Chondrocyte (in vitro differentiated cells): ENCODE measurements at regions not wholly inside any gene's neighbourhood (a gene's known extent, or its start where the extent isn't known, plus 50 kb on each side); places are given as distances from the start of the nearest gene placed in this dataset.

Source experiments
- DNase-seq: peaks from one replicate; pipeline ENCODE4 v3.0.0; 2021; ENCODE audit warnings: mixed read lengths, low spot score
- H3K27ac Mint-ChIP-seq: one replicate; pipeline ENCODE4 v1.8.0; 2021; ENCODE audit warnings: mild to moderate bottlenecking, moderate library complexity, mixed read lengths; ENCODE audit not compliant: unreplicated experiment
- H3K27me3 Mint-ChIP-seq: 2 replicates; pipeline ENCODE4 v1.8.0; 2021; ENCODE audit warnings: low read depth, mixed read lengths
- H3K36me3 Mint-ChIP-seq: 2 replicates; pipeline ENCODE4 v1.8.0; 2021; ENCODE audit warnings: low read depth, mixed read lengths
- H3K4me1 Mint-ChIP-seq: 2 replicates; pipeline ENCODE4 v1.8.0; 2021; ENCODE audit warnings: low read depth, mild to moderate bottlenecking, mixed read lengths
- H3K4me3 Mint-ChIP-seq: one replicate; pipeline ENCODE4 v1.8.0; 2021; ENCODE audit warnings: mild to moderate bottlenecking, moderate library complexity, mixed read lengths; ENCODE audit not compliant: unreplicated experiment
- H3K9me3 Mint-ChIP-seq: 2 replicates; pipeline ENCODE4 v1.8.0; 2021; ENCODE audit warnings: low read depth, mixed read lengths
- TF ChIP-seq, protein P1 (sequence below): fragments of 200-600 bp; sonication (generic); IDR thresholded peaks from 2 replicates; pipeline ENCODE4 v1.5.0; 2021; ENCODE audit warnings: antibody characterized with exemption, mild to moderate bottlenecking, moderate library complexity

GRCh38 chr4:61027939-61028338 is 172.2 kb upstream of the ADGRL3 start:
- no peak for DNase-seq
- Mint-ChIP-seq H3K9me3 (peaks cover 3% of the 10 kb centered on the region), H3K4me1 (no peaks in the 10 kb centered on the region), H3K27me3 (no peaks in the 10 kb centered on the region), H3K4me3 (no peak overlapping the region), H3K36me3 (no peaks in the 10 kb centered on the region), H3K27ac (no peak overlapping the region)
- TF ChIP-seq, protein P1, sequence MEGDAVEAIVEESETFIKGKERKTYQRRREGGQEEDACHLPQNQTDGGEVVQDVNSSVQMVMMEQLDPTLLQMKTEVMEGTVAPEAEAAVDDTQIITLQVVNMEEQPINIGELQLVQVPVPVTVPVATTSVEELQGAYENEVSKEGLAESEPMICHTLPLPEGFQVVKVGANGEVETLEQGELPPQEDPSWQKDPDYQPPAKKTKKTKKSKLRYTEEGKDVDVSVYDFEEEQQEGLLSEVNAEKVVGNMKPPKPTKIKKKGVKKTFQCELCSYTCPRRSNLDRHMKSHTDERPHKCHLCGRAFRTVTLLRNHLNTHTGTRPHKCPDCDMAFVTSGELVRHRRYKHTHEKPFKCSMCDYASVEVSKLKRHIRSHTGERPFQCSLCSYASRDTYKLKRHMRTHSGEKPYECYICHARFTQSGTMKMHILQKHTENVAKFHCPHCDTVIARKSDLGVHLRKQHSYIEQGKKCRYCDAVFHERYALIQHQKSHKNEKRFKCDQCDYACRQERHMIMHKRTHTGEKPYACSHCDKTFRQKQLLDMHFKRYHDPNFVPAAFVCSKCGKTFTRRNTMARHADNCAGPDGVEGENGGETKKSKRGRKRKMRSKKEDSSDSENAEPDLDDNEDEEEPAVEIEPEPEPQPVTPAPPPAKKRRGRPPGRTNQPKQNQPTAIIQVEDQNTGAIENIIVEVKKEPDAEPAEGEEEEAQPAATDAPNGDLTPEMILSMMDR: no peak

DNA sequence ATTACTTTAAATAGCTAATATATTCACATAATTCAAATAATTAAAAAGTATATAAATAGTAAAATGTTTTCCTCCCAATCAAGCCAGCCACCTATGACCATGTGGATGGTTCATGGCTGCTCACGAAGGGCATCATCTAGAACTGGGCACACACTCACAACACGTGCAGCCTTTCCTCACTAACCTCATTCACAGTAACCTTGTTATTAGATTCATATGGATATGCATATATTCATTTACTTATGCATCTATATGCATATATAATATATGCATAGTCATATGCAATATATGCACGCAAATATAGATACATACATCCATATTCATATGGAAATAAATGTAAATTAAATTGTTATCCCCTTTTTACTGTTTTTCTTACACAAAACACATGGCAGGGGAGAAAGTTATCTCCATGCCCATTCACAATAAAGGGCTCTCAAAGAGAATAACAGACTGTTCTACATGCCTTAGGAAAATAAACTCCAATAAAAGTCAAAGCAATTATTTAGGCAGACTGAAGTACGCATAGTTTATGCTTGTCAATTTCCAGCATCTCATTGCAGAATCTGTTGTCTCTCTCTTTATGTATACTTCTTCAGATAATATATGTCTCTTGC is 163.9 kb upstream of the ADGRL3 start:
- H3K9me3 Mint-ChIP-seq: peaks cover 11% of the 10 kb centered on the region
- no peaks in the 10 kb centered on the region for H3K27me3 Mint-ChIP-seq
- TF ChIP-seq, protein P1: no peak
- no peak overlapping the region for H3K27ac Mint-ChIP-seq
- no peak overlapping the region for H3K4me3 Mint-ChIP-seq
- H3K36me3 Mint-ChIP-seq: no peaks in the 10 kb centered on the region
- no peaks in the 10 kb centered on the region for H3K4me1 Mint-ChIP-seq
- no peak for DNase-seq

DNA sequence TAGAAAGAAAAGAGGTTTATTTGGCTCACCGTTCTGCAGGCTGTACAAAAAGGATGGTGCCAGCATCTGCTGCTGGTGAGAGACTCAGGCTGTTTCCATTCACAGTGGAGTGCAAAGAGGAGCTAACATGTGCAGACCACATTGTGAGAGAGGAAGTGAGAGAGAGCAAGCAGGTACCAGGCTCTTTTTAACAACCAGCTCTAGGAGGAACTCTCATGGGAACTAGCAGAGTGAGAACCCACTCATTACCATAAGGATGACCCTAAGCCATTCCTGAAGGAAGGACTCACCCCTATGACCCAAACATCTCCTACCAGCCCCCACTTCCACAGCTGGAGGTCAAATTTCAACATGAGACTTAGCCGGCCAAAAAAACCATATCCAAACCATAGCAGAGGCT is 158.6 kb upstream of the ADGRL3 start:
- H3K4me1 Mint-ChIP-seq: peaks cover 6% of the 10 kb centered on the region
- H3K36me3 Mint-ChIP-seq: no peaks in the 10 kb centered on the region
- no peak overlapping the region for H3K4me3 Mint-ChIP-seq
- TF ChIP-seq, protein P1: no peak
- DNase-seq: no peak
- H3K27me3 Mint-ChIP-seq: no peaks in the 10 kb centered on the region
- no peak overlapping the region for H3K27ac Mint-ChIP-seq
- peaks cover 13% of the 10 kb centered on the region for H3K9me3 Mint-ChIP-seq

GRCh38 chr4:61044837-61045236 is 155.3 kb upstream of the ADGRL3 start:
- H3K4me3 Mint-ChIP-seq: no peak overlapping the region
- H3K27me3 Mint-ChIP-seq: no peaks in the 10 kb centered on the region
- peaks cover 6% of the 10 kb centered on the region for H3K4me1 Mint-ChIP-seq
- no peaks in the 10 kb centered on the region for H3K36me3 Mint-ChIP-seq
- DNase-seq: no peak
- TF ChIP-seq, protein P1: no peak
- peaks cover 6% of the 10 kb centered on the region for H3K9me3 Mint-ChIP-seq
- H3K27ac Mint-ChIP-seq: no peak overlapping the region

- TF ChIP-seq, protein P1: no peak
- no peaks in the 10 kb centered on the region for H3K9me3 Mint-ChIP-seq
- no peaks in the 10 kb centered on the region for H3K4me1 Mint-ChIP-seq
- no peak overlapping the region for H3K27ac Mint-ChIP-seq
- H3K4me3 Mint-ChIP-seq: no peak overlapping the region
- H3K27me3 Mint-ChIP-seq: no peaks in the 10 kb centered on the region
- no peak for DNase-seq
- no peaks in the 10 kb centered on the region for H3K36me3 Mint-ChIP-seq
These were observed 151.1 kb upstream of the ADGRL3 start for GRCh38 chr4:61049018-61049417.
